Transverse colon (tissue), 3 donors: ENCODE measurements at regions not wholly inside any gene's neighbourhood (a gene's known extent, or its start where the extent isn't known, plus 50 kb on each side); places are given as distances from the start of the nearest gene placed in this dataset.

Source experiments
- POLR2A ChIP-seq: fragments of 450-650 bp; IDR thresholded peaks from one replicate; pipeline ENCODE4 v1.6.1; 2016; ENCODE audit warnings: antibody characterized with exemption, mild to moderate bottlenecking, moderate library complexity
- TF ChIP-seq, protein P1 (sequence below), 5 experiments: fragments of 200-600 bp in 3 of 5; fragments of 450-650 bp in 2 of 5; sonication (generic) in 3 of 5; IDR thresholded peaks; 1 replicate in 2 of 5; 2 replicates in 3 of 5; pipeline ENCODE4 v1.5.1; 2016 to 2017; ENCODE audit warnings: antibody characterized with exemption in 5 of 5, inconsistent platforms in 3 of 5, mild to moderate bottlenecking in 2 of 5, moderate library complexity in 1 of 5

DNA sequence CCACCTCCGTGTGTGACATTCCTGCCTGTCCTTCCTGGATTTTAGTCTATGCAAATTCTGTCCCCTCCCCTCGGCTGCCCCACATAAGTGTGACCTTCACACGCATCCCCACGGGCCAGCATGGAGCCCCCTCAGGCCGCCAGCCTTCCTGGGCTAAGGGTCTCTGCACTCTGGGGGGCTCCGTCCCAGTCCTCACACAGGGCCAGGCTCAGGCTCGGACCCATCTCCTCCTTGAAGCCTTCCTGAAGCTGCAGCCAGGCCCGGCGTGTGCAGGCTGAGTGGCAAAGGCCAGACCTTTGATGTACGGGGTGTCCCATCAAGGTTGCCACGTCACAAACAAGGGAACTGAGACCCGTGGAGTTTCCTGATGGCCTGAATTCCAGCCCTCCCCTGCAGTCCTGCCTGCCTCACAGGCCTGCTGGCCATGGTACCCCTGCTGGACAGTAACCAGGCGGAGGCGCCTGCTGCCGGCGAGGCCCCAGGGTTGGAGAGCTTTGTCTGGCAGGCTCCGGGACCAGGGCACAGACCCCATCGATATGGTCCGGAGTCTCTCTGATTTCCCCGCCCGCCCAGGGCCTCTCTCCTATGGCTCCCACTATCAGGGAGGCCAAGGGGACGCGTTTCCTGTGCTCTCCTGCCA is 791.7 kb downstream of the BRD1 start:
- TF ChIP-seq, protein P1, sequence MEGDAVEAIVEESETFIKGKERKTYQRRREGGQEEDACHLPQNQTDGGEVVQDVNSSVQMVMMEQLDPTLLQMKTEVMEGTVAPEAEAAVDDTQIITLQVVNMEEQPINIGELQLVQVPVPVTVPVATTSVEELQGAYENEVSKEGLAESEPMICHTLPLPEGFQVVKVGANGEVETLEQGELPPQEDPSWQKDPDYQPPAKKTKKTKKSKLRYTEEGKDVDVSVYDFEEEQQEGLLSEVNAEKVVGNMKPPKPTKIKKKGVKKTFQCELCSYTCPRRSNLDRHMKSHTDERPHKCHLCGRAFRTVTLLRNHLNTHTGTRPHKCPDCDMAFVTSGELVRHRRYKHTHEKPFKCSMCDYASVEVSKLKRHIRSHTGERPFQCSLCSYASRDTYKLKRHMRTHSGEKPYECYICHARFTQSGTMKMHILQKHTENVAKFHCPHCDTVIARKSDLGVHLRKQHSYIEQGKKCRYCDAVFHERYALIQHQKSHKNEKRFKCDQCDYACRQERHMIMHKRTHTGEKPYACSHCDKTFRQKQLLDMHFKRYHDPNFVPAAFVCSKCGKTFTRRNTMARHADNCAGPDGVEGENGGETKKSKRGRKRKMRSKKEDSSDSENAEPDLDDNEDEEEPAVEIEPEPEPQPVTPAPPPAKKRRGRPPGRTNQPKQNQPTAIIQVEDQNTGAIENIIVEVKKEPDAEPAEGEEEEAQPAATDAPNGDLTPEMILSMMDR (IDR thresholded peaks at IDR 0.05) = no peak
- TF ChIP-seq POLR2A = no peak
